K562 (cell line): ENCODE measurements at regions not wholly inside any gene's neighbourhood (a gene's known extent, or its start where the extent isn't known, plus 50 kb on each side); places are given as distances from the start of the nearest gene placed in this dataset.

Experiments
- ATAC-seq: fragments of 200-7000 bp; cut with Tn5 transposase; 3 replicates; pipeline ENCODE4 v1.9.1; 2020; ENCODE audit warnings: moderate library complexity
- BruUV-seq: library from RNA; stranded (reverse); fragments of 400-500 nt; replicated peaks from 2 replicates; lab custom pipeline; 2021; lab: Mats Ljungman, UMichigan
- CTCF ChIA-PET: fragments of 300-600 bp; formaldehyde crosslinking; extraction: SDS; loops from one replicate; lab custom pipeline; 2021; ENCODE audit warnings: low intra/inter-chr PET ratio; lab: Yijun Ruan, JAX
- POLR2A ChIA-PET: fragments of 300-600, 350-650 bp; sonication (Branson Sonifier 250); formaldehyde crosslinking; extraction: SDS; loops from one replicate; lab custom pipeline; 2021; ENCODE audit warnings: antibody characterized with exemption, inconsistent platforms; lab: Yijun Ruan, JAX
- DNase-seq, 4 experiments: peaks; one replicate each; pipeline versions ENCODE4 v3.0.0 to v3.0.0-alpha.2; 2011 to 2018; ENCODE audit warnings: low spot score in 3 of 4, mixed read lengths in 3 of 4; ENCODE audit errors: extremely low read depth in 1 of 4
- FAIRE-seq: peaks from 2 replicates; lab custom pipeline; 2011; peaks lifted over from hg19 to GRCh38; lab: Jason Lieb, UNC
- H2AFZ ChIP-seq: 2 replicates; pipeline ENCODE4 v1.6.0; 2011; ENCODE audit warnings: low read depth, low read length, control low read depth, inconsistent platforms
- H3K27ac ChIP-seq: fragments of 200-600 bp; 3 replicates; pipeline ENCODE4 v1.8.0; 2011; ENCODE audit warnings: low read depth, mild to moderate bottlenecking, control low read depth, inconsistent platforms, low read length, moderate library complexity, mixed read lengths; ENCODE audit errors: extremely low read depth
- H3K27me3 ChIP-seq, 2 experiments: fragments of 300-600 bp in 1 of 2; 2 replicates in 1 of 2; 3 replicates in 1 of 2; pipeline versions ENCODE4 v1.6.0 to v1.8.0; 2011; ENCODE audit warnings: inconsistent platforms in 2 of 2, low read length in 2 of 2, mild to moderate bottlenecking in 1 of 2, mixed read lengths in 1 of 2, moderate library complexity in 1 of 2; ENCODE audit not compliant: control insufficient read depth in 2 of 2, insufficient read depth in 2 of 2
- H3K36me3 ChIP-seq: fragments of 300-600 bp; 3 replicates; pipeline ENCODE4 v1.8.0; 2011; ENCODE audit warnings: mild to moderate bottlenecking, low read length, inconsistent platforms; ENCODE audit not compliant: control insufficient read depth, insufficient read depth
- H3K4me1 ChIP-seq, 2 experiments: fragments of 200-600 bp in 1 of 2; replicated peaks in 1 of 2; 2 replicates in 1 of 2; 3 replicates in 1 of 2; pipeline versions ENCODE4 v1.5.1 to v1.8.0; 2011; ENCODE audit warnings: inconsistent platforms in 2 of 2, low read length in 2 of 2, mild to moderate bottlenecking in 1 of 2, mixed read lengths in 1 of 2, moderate library complexity in 1 of 2; ENCODE audit not compliant: control insufficient read depth in 2 of 2, insufficient read depth in 2 of 2
- H3K4me2 ChIP-seq: 2 replicates; pipeline ENCODE4 v1.6.1; 2011; ENCODE audit warnings: low read length, control low read depth, inconsistent platforms, mixed read lengths; ENCODE audit not compliant: insufficient read depth
- H3K4me3 ChIP-seq: fragments of 200-600 bp; sonication (generic), shearing (Covaris generic); 2 replicates; pipeline ENCODE4 v1.5.1; 2016; ENCODE audit warnings: control low read depth, inconsistent platforms
- H3K79me2 ChIP-seq: fragments of 200-600 bp; 3 replicates; pipeline ENCODE4 v1.8.0; 2011; ENCODE audit warnings: low read length, inconsistent platforms; ENCODE audit not compliant: control insufficient read depth, insufficient read depth
- H3K9ac ChIP-seq, 2 experiments: 2 replicates each; pipeline versions ENCODE4 v1.6.0 to v1.6.1; 2011; ENCODE audit warnings: low read depth in 2 of 2, low read length in 2 of 2, control low read depth in 1 of 2, inconsistent platforms in 1 of 2, mild to moderate bottlenecking in 1 of 2, mixed read lengths in 1 of 2; ENCODE audit not compliant: insufficient read depth in 1 of 2
- H3K9me1 ChIP-seq: one replicate; pipeline ENCODE4 v1.6.0; 2011; ENCODE audit warnings: inconsistent platforms, mild to moderate bottlenecking, low read length, moderate library complexity; ENCODE audit not compliant: control insufficient read depth, insufficient read depth
- H3K9me3 ChIP-seq: replicated peaks from 2 replicates; pipeline ENCODE4 v1.5.1; 2011; ENCODE audit warnings: low read depth, low read length, inconsistent platforms; ENCODE audit not compliant: control insufficient read depth, insufficient read depth
- H4K20me1 ChIP-seq: replicated peaks from 2 replicates; pipeline ENCODE4 v1.6.1; 2011; ENCODE audit warnings: low read length, inconsistent platforms, mixed read lengths; ENCODE audit not compliant: control insufficient read depth, insufficient read depth
- BRF1 ChIP-seq: IDR thresholded peaks from 3 replicates; pipeline ENCODE4 v1.6.1; 2011; ENCODE audit warnings: borderline replicate concordance, mild to moderate bottlenecking; ENCODE audit not compliant: insufficient read length; ENCODE audit errors: extremely low read depth
- CCNT2 ChIP-seq: IDR thresholded peaks from 2 replicates; pipeline ENCODE4 v1.6.1; 2011; ENCODE audit warnings: borderline replicate concordance, low read depth, mild to moderate bottlenecking, moderate library complexity, mixed read lengths, low read length; ENCODE audit not compliant: insufficient read length; ENCODE audit errors: extremely low read depth
- ELF2 ChIP-seq: fragments of 250-450 bp; sonication (Bioruptor Pico); IDR thresholded peaks from 2 replicates; pipeline ENCODE4 v1.5.0; 2021; ENCODE audit warnings: mild to moderate bottlenecking
- ELF4 ChIP-seq: fragments of 450-650 bp; formaldehyde crosslinking; IDR thresholded peaks from 2 replicates; pipeline ENCODE4 v1.4.0; 2022; ENCODE audit warnings: missing genetic modification characterization
- ETV5 ChIP-seq: sonication (generic); formaldehyde crosslinking; IDR thresholded peaks from 2 replicates; pipeline ENCODE4 v1.4.0; 2020; ENCODE audit warnings: low read depth, mild to moderate bottlenecking, missing genetic modification reagents
- HNRNPUL1 ChIP-seq: fragments of 200-400 bp; formaldehyde crosslinking; IDR thresholded peaks from 2 replicates; pipeline ENCODE4 v1.6.1; 2017; ENCODE audit warnings: low read length
- RBM22 ChIP-seq: fragments of 200-400 bp; formaldehyde crosslinking; IDR thresholded peaks from 2 replicates; pipeline ENCODE4 v1.6.1; 2018; ENCODE audit warnings: low read length, low read depth; ENCODE audit not compliant: poor library complexity, severe bottlenecking
- RBM25 ChIP-seq: fragments of 200-400 bp; formaldehyde crosslinking; IDR thresholded peaks from 2 replicates; pipeline ENCODE4 v1.6.1; 2018; ENCODE audit warnings: low read length, low read depth, moderate library complexity; ENCODE audit not compliant: severe bottlenecking
- SAFB2 ChIP-seq: fragments of 200-400 bp; formaldehyde crosslinking; IDR thresholded peaks from 2 replicates; pipeline ENCODE4 v1.6.1; 2018; ENCODE audit warnings: borderline replicate concordance, low read length, low read depth, moderate library complexity; ENCODE audit not compliant: severe bottlenecking
- SNRNP70 ChIP-seq: fragments of 200-400 bp; formaldehyde crosslinking; optimal IDR thresholded peaks from 2 replicates; pipeline ENCODE3; 2017; ENCODE audit warnings: low read depth, low read length
- SRSF3 ChIP-seq: fragments of 200-400 bp; formaldehyde crosslinking; IDR thresholded peaks from 2 replicates; pipeline ENCODE4 v1.6.1; 2016; ENCODE audit warnings: mild to moderate bottlenecking, low read length, moderate library complexity; ENCODE audit not compliant: insufficient read depth
- ZNF324 ChIP-seq: fragments of 250-450 bp; sonication (Bioruptor Pico); IDR thresholded peaks from 2 replicates; pipeline ENCODE4 v1.4.0; 2020; ENCODE audit warnings: mild to moderate bottlenecking
- WGBS: fragments of 100-300 bp; shearing (Covaris generic); methylation state at CpG from one replicate; pipeline ENCODE4 v1.1.6; 2016; ENCODE audit warnings: low coverage, mixed read lengths; ENCODE audit not compliant: insufficient coverage; ENCODE audit errors: missing lambda C conversion rate; 5-methylcytosine and 5-hydroxymethylcytosine counted together
- in situ Hi-C: fragments of 300-500 bp; cut with MboI; formaldehyde crosslinking; loops from 4 replicates; pipeline ENCODE4 v1.15.0; 2018; ENCODE audit warnings: inconsistent platforms, mixed read lengths
- intact Hi-C: fragments of 100-400 bp; cut with micrococcal nuclease; formaldehyde crosslinking; loops from 2 replicates; pipeline ENCODE4 v1.14.2; 2022
- TF ChIP-seq, protein P1 (sequence below): fragments of 250-450 bp; sonication (Bioruptor Pico); IDR thresholded peaks from 2 replicates; pipeline ENCODE4 v1.4.0; 2020; ENCODE audit warnings: mild to moderate bottlenecking, moderate library complexity, borderline replicate concordance

DNA sequence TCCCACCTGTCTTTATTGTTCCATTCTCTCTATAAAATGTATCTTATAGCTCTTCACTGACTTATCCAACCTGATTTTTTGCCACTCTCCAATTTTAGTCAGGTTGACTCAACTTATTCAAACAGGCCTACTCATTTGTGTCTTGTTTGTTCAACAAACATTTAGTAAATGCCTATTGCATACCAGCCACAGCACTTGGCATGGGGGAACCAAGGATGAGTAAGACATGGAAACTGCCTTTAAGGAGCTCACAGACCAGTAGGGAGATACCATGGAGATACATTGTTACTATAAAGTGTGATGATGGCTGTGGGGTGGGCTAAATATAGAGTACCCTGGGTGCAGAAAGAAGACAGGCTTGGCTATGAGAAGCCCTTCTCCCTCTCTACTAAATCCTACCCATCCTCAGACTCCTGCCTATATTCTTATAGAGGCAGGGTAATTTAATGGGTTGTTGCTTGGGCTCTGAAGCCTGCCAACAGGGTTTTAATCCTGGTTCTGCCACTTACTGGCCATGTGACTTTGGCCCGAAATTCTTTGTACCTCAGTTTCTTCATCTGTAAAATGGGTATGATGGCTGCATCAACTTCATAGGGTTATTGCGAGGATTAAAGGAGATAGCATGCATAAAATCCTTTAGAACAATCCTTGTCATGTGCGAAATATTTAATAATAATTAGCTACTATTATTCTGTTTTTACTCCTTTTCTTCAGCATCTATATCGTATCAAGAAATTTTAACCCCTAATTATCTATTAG lies 348.5 kb upstream of the UMPS start:
- ATAC-seq = no peak
- H3K79me2 ChIP-seq = no peaks in the 10 kb centered on the region
- intact Hi-C loops = no loop called here
- DNase-seq = no peak
- POLR2A ChIA-PET = interaction anchor here (0.8 kb wide), 1 partner anchor 23 kb away, joined by 3 read pairs; no protein-coding TSS in a partner anchor
- H3K9ac ChIP-seq = no peak overlapping the region
- no peaks in the 10 kb centered on the region for H3K9me1 ChIP-seq
- H3K4me3 ChIP-seq = no peak overlapping the region
- H3K27me3 ChIP-seq = peaks cover 0 to 7% of the 10 kb centered on the region in 2 experiments; a peak in 2 of 5 replicates
- H2AFZ ChIP-seq = no peak overlapping the region
- H4K20me1 ChIP-seq = no peaks in the 10 kb centered on the region
- no peaks in the 10 kb centered on the region for H3K4me1 ChIP-seq
- in situ Hi-C loops = no loop called here
- FAIRE-seq = no peak
- BruUV-seq = no TSS peak
- H3K36me3 ChIP-seq = no peaks in the 10 kb centered on the region
- WGBS = 0% methylated on average over 4 of the region's 4 CpGs
- CTCF ChIA-PET = no interaction called here
- no peaks in the 10 kb centered on the region for H3K9me3 ChIP-seq
- H3K27ac ChIP-seq = no peak overlapping the region
- TF ChIP-seq SRSF3 (no peak), RBM25 (peak; percentile 76)
- no peak overlapping the region for H3K4me2 ChIP-seq

DNA sequence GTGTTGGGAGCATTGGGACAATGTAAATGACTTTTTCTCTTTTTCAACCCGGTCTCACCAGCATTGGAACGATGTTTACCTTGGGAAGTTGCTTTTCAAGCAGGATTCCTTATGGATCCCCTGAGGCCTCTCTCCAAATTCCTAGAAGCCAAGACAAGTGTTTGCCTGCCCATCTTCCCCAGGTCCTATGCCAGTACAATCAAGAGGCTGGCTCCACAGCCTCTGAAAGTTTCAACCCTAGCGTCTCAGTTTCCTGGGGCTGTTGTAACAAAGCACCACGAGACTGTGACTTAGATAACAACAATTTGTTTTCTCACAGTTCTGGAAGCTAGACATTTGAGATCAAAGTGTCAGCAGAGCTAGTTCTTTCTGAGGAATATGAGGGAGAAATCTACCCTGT lies 347.2 kb upstream of the UMPS start:
- 0% methylated on average over 4 of the region's 4 CpGs for WGBS
- in situ Hi-C loops (no loop called here), intact Hi-C loops (no loop called here)
- H3K4me2 ChIP-seq = no peak overlapping the region
- H3K27me3 ChIP-seq = peaks cover 0 to 7% of the 10 kb centered on the region in 2 experiments; a peak in 2 of 5 replicates
- no peak for ATAC-seq
- POLR2A ChIA-PET = no interaction called here
- no peak for FAIRE-seq
- no peaks in the 10 kb centered on the region for H3K79me2 ChIP-seq
- no peaks in the 10 kb centered on the region for H4K20me1 ChIP-seq
- H3K36me3 ChIP-seq = no peaks in the 10 kb centered on the region
- H3K9me3 ChIP-seq = no peaks in the 10 kb centered on the region
- no peak overlapping the region for H3K27ac ChIP-seq
- BruUV-seq = no TSS peak
- H3K4me3 ChIP-seq = no peak overlapping the region
- no peak for DNase-seq
- H3K4me1 ChIP-seq = no peaks in the 10 kb centered on the region
- H3K9ac ChIP-seq = no peak overlapping the region
- no peaks in the 10 kb centered on the region for H3K9me1 ChIP-seq
- CTCF ChIA-PET = no interaction called here
- H2AFZ ChIP-seq = no peak overlapping the region
- TF ChIP-seq SNRNP70 (no peak), ETV5 (CRISPR knock-in tag) (no peak), ZNF324 (CRISPR knock-in tag) (no peak), HNRNPUL1 (no peak), RBM22 (no peak), CCNT2 (no peak), BRF1 (no peak), ELF4 (CRISPR knock-in tag) (no peak), SAFB2 (no peak), ELF2 (CRISPR knock-in tag) (no peak)
- TF ChIP-seq, protein P1, sequence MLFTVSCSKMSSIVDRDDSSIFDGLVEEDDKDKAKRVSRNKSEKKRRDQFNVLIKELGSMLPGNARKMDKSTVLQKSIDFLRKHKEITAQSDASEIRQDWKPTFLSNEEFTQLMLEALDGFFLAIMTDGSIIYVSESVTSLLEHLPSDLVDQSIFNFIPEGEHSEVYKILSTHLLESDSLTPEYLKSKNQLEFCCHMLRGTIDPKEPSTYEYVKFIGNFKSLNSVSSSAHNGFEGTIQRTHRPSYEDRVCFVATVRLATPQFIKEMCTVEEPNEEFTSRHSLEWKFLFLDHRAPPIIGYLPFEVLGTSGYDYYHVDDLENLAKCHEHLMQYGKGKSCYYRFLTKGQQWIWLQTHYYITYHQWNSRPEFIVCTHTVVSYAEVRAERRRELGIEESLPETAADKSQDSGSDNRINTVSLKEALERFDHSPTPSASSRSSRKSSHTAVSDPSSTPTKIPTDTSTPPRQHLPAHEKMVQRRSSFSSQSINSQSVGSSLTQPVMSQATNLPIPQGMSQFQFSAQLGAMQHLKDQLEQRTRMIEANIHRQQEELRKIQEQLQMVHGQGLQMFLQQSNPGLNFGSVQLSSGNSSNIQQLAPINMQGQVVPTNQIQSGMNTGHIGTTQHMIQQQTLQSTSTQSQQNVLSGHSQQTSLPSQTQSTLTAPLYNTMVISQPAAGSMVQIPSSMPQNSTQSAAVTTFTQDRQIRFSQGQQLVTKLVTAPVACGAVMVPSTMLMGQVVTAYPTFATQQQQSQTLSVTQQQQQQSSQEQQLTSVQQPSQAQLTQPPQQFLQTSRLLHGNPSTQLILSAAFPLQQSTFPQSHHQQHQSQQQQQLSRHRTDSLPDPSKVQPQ = no peak
